Epidermal melanocyte (primary cell): ENCODE measurements at regions not wholly inside any gene's neighbourhood (a gene's known extent, or its start where the extent isn't known, plus 50 kb on each side); places are given as distances from the start of the nearest gene placed in this dataset.
"Not testable (repeated sequence)": the region's sequence is repeated elsewhere in the genome, so short reads cannot be mapped to it uniquely, and the experiment has no call there.

Experiments
- DNase-seq: peaks from one replicate; pipeline ENCODE4 v3.0.0; 2011; ENCODE audit warnings: low spot score; ENCODE audit not compliant: insufficient read length

DNA sequence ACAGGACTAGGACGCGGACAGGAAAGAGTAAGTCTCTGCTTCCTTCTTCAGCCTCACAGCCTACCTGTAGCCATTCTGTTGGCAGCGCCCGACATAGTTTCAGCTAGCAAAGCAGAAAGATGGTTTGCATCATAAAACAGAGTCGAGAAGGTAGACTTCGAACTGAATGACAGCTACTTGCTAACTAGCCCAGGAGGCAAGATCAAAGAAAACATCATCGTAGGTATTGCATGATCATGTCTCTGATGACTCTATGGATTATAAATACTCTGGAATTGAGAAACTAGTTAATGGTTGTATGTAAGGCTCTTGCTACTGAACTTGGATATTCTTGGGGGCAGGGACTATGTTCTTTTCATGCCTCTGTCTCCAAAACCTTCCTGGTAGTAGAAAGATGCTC lies 333.1 kb upstream of the KLF3 start:
- no peak for DNase-seq

DNA sequence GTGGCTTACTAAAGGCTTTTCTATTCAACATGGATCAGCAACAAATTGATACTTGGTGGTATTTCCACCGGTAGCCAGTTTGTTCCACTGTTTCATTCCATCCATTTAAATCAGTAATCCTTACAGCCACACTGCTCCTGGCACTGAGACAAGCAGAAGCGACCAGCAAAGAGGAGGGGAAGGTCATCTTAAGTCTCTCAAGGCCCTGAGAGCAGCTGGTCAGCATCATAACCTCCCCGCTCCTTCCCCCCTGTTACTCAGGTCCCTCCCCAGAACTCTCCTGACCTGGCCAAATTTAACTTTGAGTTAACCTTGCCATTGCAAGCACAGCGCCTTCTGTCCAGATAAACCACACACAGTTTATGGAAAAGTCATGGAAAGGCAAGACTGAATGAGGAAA lies 331.3 kb upstream of the KLF3 start:
- DNase-seq, result no peak

DNA sequence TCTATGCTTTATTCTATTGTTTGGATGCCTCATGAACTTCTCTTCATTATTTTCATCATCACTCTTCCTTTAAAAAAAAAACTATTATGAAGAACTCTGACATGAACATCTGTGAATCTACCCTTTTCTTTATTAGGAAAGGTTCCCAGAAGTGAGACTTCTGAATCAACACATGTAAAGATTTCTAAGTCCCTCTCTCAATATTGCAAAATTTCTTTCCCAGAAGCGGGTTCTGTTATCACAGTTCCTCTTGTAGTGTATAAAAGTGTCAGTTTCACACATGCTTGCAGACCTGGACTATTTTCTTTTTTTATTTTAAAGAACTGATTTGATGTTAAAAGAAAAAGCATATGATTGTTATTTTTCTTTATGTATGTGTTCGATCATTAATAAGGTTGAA lies 330.8 kb upstream of the KLF3 start:
- no peak for DNase-seq

DNA sequence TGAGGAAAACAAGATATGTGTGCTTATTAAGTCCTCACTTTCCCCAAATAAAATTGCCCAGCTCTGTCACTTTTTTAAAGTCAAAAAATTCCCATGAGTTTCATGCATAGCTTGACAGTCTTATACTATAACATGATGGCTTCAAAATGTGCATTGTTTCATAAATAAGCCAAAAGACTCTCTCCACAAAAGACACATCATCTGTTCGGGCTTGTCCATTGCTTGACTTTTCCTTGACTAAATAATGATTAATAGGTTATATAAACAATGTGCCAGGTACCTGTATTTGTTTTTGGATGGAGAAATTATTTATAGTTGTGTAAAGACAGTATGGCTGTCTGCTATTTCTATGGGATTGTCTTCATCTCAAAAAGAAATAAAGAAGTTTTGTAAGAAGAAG lies 329.2 kb upstream of the KLF3 start:
- no peak for DNase-seq

DNA sequence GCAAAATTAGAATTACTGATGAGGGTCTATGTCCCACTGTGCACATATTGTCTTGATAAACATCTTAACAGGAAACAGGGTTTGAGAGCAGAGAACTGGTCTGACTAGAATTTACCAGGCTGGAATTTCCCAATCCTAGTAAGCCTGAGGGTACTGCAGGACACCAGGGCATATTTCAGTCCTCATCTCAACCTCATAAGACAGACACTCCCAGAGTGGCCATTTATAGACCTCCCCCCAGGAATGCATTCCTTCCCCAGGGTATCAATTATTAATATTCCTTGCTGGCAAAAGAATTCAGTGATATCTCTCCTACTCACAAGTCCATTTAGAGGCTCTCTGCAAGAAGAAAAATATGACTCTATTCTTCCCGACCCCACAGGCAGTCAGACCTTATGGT lies 325.1 kb upstream of the KLF3 start:
- DNase-seq, result not testable (repeated sequence)

DNA sequence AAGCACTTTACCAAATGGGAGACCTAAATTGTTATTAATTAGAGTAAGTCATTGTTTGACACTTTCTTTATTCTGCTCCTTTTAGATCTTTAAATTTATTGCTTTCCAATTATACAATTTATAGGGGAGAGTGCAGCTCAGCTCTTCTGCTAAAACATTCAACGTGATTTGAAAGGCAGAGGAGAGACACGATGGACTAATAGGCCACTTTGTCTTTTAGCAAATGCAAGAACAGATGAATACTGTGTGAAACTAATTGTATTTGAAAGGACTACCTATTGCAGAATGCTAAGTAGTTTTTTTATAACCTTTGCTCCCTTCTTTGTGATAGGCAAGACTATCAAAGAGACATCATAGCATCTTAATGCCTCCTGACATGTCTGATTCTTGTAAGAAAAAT lies 320.4 kb upstream of the KLF3 start:
- no peak for DNase-seq

DNA sequence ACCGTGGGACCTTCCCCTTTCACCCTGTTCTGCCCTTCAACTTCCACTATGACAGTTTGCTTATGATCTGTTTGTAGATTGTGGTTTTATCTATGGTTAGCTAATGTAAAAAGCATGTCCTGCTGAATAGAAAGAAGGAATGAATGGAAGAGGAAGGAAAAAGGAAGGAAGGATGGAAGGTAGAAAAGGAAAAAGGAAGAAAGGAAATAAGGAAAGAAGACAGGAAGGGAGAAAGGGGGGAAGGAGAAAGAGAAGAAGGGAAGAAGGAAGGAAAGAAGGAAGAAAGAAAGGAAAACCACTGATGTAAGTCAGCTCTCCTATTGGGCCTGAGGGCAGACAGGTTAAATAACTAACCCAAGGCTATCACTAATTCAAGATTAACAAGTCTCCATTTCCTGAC lies 319.1 kb upstream of the KLF3 start:
- no peak for DNase-seq

DNA sequence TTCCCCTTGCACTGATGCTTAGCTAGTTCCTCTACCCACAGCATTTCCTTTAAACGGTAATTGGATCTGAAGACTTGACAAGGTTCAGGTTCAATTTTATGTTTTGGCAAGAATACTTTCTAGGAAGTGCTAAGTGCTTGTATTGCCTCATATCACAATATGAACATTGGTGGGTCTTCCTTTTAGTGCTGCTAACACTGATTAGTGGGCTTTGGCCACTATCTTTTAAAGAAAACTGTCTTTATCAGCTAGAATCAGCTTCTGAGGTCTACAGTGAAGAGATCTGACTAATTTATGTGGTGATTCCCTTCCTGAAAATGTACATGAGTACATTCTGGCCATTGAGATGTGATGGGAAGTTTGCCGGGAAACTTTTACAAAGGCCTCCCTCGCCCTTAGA lies 316.7 kb upstream of the KLF3 start:
- DNase-seq, result no peak

DNA sequence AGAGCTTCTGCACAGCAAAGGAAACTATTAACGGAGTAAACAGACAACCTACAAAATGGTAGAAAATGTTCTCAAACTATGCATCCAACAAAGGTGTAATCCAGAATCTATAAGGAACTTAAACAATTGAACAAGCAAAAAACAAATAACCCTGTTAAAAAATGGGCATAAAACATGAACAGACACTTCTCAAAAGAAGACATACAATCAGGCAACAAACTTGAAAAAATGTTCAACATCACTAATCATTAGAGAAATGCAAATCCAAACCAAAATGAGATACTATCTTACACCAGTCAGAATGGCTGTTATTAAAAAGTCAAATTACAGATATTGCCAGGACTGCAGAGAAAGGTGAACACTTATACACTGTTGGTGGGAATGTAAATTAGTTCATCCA lies 309.6 kb upstream of the KLF3 start:
- DNase-seq, result no peak

DNA sequence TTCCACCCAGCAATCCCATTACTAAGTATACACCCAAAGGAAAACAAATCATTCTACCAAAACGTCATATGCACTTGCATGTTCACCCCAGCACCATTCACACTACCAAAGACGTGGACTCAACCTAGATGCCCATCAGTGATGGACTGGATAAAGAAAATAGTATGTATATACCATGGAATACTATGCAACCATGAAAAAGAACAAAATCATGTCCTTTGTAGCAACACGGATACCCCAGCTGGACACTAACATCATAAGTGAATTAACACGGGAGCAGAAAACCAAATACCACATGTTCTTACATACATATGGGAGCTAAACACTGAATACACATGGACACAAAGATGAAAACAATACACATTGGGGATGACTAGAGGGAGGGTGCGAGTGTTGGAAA lies 309.1 kb upstream of the KLF3 start:
- no peak for DNase-seq

DNA sequence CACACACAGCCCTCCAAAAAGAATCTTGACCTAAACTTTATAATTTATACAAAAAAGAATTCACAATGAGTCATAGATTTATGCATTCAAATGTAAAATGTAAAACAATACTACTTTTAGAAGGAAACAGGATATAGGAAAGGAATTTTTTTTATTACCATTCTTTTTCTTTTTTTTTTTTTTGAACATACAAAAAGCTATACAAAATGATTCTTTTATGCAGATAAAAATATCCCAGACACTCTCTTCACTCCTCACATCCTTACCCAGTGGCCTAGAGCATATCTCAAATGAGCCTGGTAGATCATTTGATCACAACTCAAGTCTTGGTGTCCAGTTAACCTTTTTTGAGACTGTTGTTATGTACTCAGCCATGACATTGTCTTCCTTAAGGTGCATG lies 307.3 kb upstream of the KLF3 start:
- no peak for DNase-seq

DNA sequence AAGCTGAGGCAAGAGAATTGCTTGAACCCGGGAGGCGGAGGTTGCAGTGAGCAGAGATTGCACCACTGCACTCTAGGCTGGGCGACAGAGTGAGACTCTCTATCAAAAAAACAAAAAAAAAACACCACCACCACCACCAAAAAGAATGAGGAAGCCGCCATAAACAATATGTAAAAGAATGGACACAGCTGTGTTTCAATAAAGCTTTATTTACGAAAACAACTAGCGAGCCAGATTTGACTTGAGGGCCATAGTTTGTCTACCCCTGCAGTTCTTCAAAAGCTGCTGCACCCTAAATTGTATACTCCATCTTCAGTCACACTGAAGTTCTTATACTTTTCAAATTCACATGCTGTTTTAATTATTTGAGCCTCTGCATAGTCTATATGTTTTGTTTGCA lies 306.5 kb upstream of the KLF3 start:
- no peak for DNase-seq

DNA sequence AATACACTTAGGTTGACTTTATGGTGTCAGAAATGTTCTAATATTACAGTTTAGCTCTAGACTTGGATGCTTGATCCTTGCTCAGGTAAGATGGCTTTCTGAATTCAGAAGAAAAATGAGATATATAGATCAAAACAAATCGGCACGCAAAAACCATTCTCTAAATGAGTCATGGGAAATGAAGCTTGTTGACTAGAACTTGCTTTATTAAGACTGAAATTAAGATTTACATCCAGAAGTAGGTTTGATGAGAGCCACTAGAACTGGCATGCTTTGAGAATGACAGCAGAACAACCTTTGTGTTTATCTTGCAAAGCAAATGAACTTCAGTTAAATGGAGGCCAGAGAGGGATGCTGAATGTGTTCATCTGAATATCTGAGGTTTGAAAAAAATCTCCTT lies 304.9 kb upstream of the KLF3 start:
- no peak for DNase-seq

DNA sequence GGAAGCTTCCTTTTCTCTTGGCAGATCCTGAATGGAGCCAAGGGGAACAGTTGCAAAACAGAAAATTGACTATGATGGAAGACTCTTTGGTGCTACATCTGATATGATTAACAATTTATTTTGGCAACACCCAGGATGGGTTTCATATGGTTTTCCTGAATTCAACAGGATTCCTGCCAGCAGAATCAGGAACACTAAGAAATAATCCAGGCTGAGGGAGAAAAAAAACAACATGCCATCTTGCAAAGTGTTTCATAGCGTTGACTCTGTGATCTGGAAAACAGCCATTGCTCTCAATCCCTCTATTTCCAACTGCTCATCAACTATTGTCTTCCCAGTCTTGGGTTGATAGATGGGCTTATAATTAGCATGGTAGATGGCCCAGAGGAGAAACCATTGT lies 303.8 kb upstream of the KLF3 start:
- DNase-seq, result no peak

DNA sequence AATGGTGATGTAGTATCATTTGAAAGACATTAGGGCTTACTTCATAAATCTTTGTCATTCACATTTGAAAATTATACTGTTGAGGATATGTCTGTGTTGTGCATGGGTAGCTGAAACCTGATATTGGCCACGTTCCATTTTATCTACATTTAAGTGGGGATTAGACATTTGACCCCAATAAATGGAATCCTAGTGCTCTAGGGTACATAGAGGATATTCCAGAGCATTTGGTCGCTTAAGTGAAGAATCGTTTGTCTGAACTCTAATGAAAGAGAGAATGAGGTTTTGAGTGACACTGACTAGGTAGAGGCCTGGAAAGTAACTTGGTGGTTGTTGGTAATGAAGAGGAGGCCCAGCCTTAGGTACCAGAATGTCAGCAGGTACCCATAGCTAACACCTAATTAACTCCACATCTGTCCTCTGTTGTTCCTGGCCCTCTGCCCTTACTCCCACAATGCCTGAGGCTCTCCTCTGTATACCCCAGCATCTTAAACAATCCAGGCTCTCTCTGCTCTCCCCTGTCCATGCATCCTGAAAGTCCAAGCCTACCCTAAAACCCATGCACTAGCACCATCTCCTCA lies 299.5 kb upstream of the KLF3 start:
- no peak for DNase-seq

DNA sequence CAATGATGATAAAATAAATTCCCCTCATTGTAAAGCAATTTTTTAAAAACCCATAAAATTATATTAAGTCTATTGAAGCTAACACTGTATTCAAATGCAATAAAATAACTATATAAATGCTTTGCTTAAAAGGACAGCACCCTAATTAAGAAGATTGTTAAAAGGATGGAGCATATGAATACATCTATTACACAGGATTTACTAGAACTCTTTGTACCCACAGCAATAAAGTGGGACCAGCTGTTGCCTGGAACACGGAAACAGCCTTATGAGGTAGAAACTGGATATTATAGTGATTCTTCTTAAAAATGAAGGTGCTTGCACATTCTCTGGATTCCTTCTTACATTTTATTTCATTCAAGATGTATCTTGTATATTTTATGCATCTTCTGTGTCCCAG lies 298.7 kb upstream of the KLF3 start:
- no peak for DNase-seq

DNA sequence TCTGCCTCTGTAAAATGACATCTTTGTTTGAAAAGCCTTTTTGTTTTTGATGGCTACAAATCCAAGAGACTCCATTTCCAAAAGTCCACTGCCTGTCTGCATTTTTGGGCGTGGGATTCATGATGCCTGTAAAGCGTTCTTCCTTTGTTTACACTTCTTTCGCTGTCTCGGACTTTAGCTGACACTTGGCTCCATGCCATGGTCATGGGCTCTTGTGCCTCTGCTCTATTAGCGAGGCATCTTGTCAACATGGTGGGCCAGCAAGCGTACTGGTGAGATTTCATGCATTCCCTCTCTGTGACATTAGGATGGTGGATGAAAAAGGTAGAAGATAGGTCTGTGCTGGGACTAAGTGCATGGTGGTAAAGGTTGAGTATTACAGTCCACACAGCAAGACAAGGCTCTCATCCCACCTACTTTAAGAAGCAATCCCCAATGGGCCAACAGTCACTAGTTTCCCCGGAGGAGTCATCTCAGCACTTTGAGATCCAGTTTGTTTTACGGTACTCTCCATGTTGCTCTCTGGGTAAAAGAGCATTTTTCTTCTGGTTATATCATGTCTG lies 298.2 kb upstream of the KLF3 start:
- no peak for DNase-seq

DNA sequence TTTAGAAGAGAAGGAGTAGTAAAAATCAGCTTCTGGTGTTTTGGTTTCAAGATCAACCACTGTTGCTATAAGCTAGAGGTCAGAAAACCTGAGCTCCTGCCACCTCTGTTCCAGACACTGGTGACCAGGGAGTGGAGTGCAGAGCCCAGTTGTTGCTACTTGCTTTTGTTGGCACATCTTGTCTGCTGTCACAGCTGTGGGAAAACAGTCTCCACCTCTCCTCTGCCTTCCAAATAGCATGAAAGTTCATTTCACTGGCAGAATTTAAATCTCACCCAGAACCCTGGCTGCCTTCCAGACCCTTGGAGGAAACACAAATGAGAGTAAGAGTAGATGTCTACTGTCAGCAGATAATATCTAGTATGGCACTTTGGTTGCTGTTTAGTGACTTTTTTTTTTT lies 297.5 kb upstream of the KLF3 start:
- DNase-seq, result no peak

DNA sequence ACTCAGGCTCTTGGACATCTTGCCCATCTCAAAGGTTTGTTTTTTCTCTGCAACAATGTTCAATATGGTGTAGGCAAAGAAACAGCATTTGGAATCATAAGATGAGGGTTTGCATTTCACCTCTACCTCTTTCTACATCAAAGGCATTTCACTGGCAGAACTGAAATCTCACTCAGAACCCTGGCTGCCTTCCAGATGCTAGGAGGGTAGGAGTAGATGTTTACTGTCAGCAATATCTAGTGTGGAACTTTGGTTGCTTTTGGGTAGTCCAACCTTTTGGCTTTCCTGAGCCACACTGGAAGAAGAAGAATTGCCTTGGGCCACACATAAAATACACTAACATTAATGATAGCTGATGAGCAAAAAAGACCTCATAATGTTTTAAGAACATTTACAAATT lies 297.0 kb upstream of the KLF3 start:
- DNase-seq, result no peak

DNA sequence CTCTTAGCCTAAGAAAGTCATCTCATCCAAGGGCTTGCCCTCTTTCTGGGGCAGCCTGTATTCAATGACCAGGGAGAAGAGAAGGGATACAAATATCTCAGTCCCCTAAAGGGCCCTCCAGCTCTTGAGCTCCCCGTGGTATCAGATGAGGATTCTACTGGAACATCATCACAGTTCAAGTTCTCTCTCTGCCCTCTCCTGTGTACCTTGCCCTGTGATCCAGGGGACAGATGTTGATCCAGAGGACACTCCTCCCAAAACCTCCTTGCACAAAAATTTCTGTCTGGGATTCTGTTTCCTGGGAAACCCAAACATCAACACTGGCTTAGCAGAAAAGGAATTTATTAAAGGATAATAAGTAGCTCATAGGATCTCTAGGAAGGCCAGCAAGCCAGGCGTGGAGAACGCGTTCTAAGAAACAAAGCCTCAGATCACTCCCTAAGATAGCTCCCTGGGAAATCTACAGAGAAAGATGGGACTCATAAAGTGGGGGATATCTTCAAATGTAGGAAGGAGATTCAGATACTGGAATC lies 296.3 kb upstream of the KLF3 start:
- DNase-seq, result no peak

DNA sequence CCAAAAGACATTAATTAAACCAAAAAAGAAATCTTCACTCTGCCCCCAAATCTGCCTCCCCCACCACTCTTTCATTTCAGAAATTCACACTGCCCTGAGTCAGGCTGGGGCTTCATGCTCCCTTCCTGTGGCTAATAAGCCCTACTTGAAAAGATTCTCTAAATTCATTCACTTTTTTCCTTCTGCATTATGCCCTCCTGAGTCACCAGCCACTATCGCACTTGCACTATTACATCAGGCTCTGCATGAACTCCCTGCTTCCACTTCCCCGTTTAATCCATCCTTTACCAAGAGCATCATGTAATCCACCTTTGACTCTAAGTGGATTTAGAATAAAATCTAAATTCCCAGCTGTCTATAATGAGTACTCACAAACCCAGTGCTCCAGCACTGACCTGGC lies 295.4 kb upstream of the KLF3 start:
- no peak for DNase-seq

DNA sequence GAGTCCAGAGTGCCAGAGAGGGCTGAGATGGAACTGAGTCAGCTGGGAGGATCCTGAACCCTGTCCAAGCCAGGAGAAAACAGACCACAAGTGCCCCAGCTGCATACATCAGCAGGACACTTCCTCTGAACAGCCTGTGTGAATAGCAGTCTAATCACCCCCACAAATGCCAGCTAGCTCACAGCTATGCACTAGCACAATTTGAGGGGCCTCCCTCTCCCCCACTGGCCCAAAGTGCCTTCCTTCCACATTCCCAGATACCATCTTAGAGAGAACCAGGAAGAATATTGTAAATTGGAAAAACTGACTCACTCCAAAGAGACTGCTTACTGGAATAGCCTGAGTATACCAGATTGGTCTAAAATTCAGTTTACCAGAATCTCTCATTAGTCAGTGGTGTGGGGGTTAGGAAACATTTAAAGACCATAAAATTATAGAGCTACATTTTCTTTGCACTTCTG lies 292.6 kb upstream of the KLF3 start:
- DNase-seq, result no peak

DNA sequence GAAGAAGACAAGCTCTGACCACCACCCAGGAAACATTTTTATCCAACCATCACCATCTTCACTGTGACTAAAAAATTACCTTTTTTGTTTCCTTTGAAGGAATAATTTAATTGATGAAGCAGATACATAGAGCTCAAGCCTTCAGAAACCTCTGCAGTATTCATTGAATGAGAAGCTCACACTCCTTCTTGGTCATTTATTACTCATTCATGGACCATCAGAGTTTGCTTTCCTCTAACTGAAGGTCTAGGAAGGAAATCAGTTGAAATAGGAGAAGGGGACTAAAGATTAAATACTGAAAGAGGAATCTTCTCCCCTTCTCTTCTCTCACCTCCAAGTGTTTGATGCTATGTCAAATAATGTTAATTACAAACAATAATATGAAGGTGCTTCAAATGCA lies 290.6 kb upstream of the KLF3 start:
- DNase-seq, result no peak

DNA sequence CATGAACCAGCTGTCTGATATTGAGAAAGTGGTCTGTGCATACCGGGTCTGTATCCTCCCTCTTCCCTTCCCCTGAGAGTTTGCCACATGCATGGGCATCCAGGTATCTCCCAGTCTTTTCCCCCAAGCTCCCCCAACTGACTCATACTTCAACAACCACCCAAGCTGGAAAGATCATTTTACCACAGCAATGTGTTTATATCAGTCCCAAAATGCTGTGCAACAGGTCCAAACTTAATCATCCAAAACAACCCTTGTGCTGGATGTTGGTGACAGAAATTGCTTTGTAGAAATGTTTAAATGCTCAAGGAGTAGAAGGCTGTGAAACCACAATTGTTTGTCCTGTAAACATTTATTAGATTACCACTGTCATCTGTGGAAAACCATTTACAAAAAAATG lies 286.8 kb upstream of the KLF3 start:
- DNase-seq, result no peak
